Gastroesophageal sphincter (tissue), 4 donors: ENCODE measurements at regions not wholly inside any gene's neighbourhood (a gene's known extent, or its start where the extent isn't known, plus 50 kb on each side); places are given as distances from the start of the nearest gene placed in this dataset.

ENCODE experiments used
- ATAC-seq: fragments of 150-250 bp; one replicate; pipeline ENCODE4 v1.9.1; 2016; ENCODE audit warnings: mild to moderate bottlenecking, moderate library complexity
- H3K27ac ChIP-seq, 4 donors: fragments of 200-600 bp; sonication (generic) in 3 of 4; 1 replicate in 3 of 4; 2 replicates in 1 of 4; pipeline ENCODE4 v1.5.1; 2016 to 2019
- H3K27me3 ChIP-seq: fragments of 200-600 bp; sonication (generic); one replicate; pipeline ENCODE4 v1.5.1; 2019
- H3K36me3 ChIP-seq, 2 donors: fragments of 200-600 bp; sonication (generic); one replicate each; pipeline ENCODE4 v1.5.1; 2019; ENCODE audit warnings: control low read depth in 1 of 2
- H3K4me1 ChIP-seq, 3 donors: fragments of 200-600 bp; sonication (generic); 1 replicate in 2 of 3; 2 replicates in 1 of 3; pipeline ENCODE4 v1.5.1; 2016 to 2019; ENCODE audit warnings: control low read depth in 2 of 3
- H3K4me3 ChIP-seq, 2 donors: fragments of 200-600 bp; sonication (generic); one replicate each; pipeline ENCODE4 v1.5.1; 2019; ENCODE audit warnings: mild to moderate bottlenecking in 1 of 2, moderate library complexity in 1 of 2
- H3K9me3 ChIP-seq, 3 donors: fragments of 200-600 bp; sonication (generic); one replicate each; pipeline ENCODE4 v1.5.1; 2017 to 2019; ENCODE audit warnings: control low read depth in 2 of 3
- CTCF ChIP-seq, 4 experiments: fragments of 200-600 bp in 2 of 4; fragments of 450-650 bp in 2 of 4; sonication (generic) in 1 of 4; IDR thresholded peaks; one replicate each; pipeline ENCODE4 v1.5.1; 2017 to 2019; ENCODE audit warnings: antibody characterized with exemption in 4 of 4, mild to moderate bottlenecking in 2 of 4, moderate library complexity in 2 of 4
- EP300 ChIP-seq: sonication (generic); formaldehyde crosslinking; IDR thresholded peaks from one replicate; pipeline ENCODE4 v1.6.1; 2017; ENCODE audit warnings: antibody characterized with exemption, mild to moderate bottlenecking
- POLR2A ChIP-seq, 2 donors: fragments of 450-650 bp; IDR thresholded peaks; one replicate each; pipeline ENCODE4 v1.6.1; 2017; ENCODE audit warnings: antibody characterized with exemption in 2 of 2, mild to moderate bottlenecking in 2 of 2, moderate library complexity in 1 of 2
- POLR2AphosphoS5 ChIP-seq: sonication (generic); formaldehyde crosslinking; IDR thresholded peaks from one replicate; pipeline ENCODE4 v1.6.1; 2017; ENCODE audit warnings: antibody characterized with exemption
- WGBS, 2 donors: methylation state at CpG; one replicate each; pipeline ENCODE4 v1.1.5; 2018; ENCODE audit warnings: low coverage in 1 of 2; 5-methylcytosine and 5-hydroxymethylcytosine counted together

DNA sequence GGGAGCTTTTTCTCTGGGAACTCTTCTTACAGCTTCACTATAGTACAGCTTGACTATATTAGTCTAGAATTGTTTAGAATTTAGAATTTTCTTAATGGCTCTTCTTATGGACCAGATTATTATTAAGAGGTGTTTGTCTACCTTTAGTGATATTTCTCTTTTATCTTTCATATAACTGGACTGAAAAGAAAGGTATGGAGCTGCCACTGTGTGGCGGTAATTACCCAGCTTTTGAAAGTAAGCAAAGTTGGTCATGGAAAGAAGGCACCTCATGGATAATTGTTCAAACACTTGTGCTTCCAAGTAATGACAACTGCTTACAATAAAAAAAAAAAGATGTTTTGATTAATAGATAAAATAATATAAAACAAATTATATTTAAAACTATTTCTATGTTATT is 1112.5 kb downstream of the TECRL start:
- no peak for TF ChIP-seq EP300
- TF ChIP-seq CTCF (IDR thresholded peaks at IDR 0.05), result no peak
- H3K36me3 ChIP-seq, result no peaks in the 10 kb centered on the region
- no peaks in the 10 kb centered on the region for H3K4me1 ChIP-seq
- H3K27ac ChIP-seq, result no peak overlapping the region
- no peaks in the 10 kb centered on the region for H3K27me3 ChIP-seq
- no peak for ATAC-seq
- WGBS, 2 donors, result 41 to 75% methylated on average over 1 of the region's 1 CpG
- H3K9me3 ChIP-seq, result no peaks in the 10 kb centered on the region
- no peak overlapping the region for H3K4me3 ChIP-seq

DNA sequence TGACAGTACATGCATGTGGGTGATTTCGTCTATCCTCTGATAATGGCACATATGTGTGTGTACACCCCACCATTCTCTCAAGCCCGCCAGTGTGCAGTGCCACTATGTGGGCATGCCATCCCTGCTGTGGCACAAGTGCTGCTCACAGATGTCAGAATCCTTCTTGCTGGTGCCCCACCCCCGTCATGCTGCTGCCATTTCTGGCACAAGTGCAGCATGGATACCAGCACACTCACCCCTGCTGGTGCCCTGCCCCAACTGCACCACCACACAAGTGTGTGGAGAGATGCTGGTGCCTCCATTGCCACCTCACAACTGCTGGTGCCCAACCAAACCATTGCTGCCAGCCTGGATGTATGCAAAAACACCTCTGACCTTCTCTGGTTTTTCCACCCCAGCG is 1133.8 kb downstream of the TECRL start:
- ATAC-seq, result no peak
- Histone ChIP-seq H3K4me1 (no peaks in the 10 kb centered on the region), H3K27me3 (no peaks in the 10 kb centered on the region), H3K4me3 (no peak overlapping the region), H3K27ac (no peak overlapping the region), H3K9me3 (peaks cover 0 to 6% (median 0%) of the 10 kb centered on the region in 3 donors), H3K36me3 (no peaks in the 10 kb centered on the region)
- 60 to 100% methylated on average over 1 of the region's 4 CpGs for WGBS, 2 donors
- TF ChIP-seq POLR2AphosphoS5, result no peak
- no peak for TF ChIP-seq EP300
- TF ChIP-seq POLR2A (IDR thresholded peaks at IDR 0.05), result no peak
- TF ChIP-seq CTCF (IDR thresholded peaks at IDR 0.05), result no peak

GRCh38 chr4:63269156-63269555 is 1140.1 kb downstream of the TECRL start:
- no peak for ATAC-seq
- no peaks in the 10 kb centered on the region for H3K4me1 ChIP-seq
- H3K27me3 ChIP-seq, result no peaks in the 10 kb centered on the region
- H3K9me3 ChIP-seq, result peaks cover 0 to 10% (median 0%) of the 10 kb centered on the region in 3 donors
- H3K27ac ChIP-seq, result no peak overlapping the region
- TF ChIP-seq POLR2A (IDR thresholded peaks at IDR 0.05) (no peak), POLR2AphosphoS5 (no peak), CTCF (IDR thresholded peaks at IDR 0.05) (no peak)
- H3K36me3 ChIP-seq, result no peaks in the 10 kb centered on the region
- H3K4me3 ChIP-seq, result no peak overlapping the region
- WGBS, 2 donors, result 94% methylated on average over 1 of the region's 1 CpG; no CpG with 5 or more reads in 1 of the 2 donors

- Histone ChIP-seq H3K4me3 (no peak overlapping the region), H3K27ac (no peak overlapping the region), H3K4me1 (no peaks in the 10 kb centered on the region), H3K27me3 (no peaks in the 10 kb centered on the region), H3K36me3 (no peaks in the 10 kb centered on the region), H3K9me3 (no peaks in the 10 kb centered on the region)
- 57 to 69% methylated on average over 1 of the region's 1 CpG for WGBS, 2 donors
- no peak for TF ChIP-seq CTCF (IDR thresholded peaks at IDR 0.05)
- no peak for TF ChIP-seq POLR2AphosphoS5
- TF ChIP-seq POLR2A (IDR thresholded peaks at IDR 0.05), result no peak
- TF ChIP-seq EP300, result no peak
- ATAC-seq, result no peak
Measured at GRCh38 chr4:63233671-63234070, 1175.6 kb downstream of the TECRL start.

- WGBS, 2 donors, result 10 to 33% methylated on average over 1 of the region's 1 CpG
- no peak overlapping the region for H3K27ac ChIP-seq
- no peak overlapping the region for H3K4me3 ChIP-seq
- H3K4me1 ChIP-seq, result no peaks in the 10 kb centered on the region
- no peaks in the 10 kb centered on the region for H3K9me3 ChIP-seq
- TF ChIP-seq POLR2AphosphoS5, result no peak
- no peak for TF ChIP-seq CTCF (IDR thresholded peaks at IDR 0.05)
- TF ChIP-seq POLR2A (IDR thresholded peaks at IDR 0.05), result no peak
- TF ChIP-seq EP300, result no peak
- no peak for ATAC-seq
- H3K27me3 ChIP-seq, result no peaks in the 10 kb centered on the region
- no peaks in the 10 kb centered on the region for H3K36me3 ChIP-seq
Measured at GRCh38 chr4:63232058-63232457, 1177.2 kb downstream of the TECRL start.
